PC-9 (cell line): ENCODE measurements at regions not wholly inside any gene's neighbourhood (a gene's known extent, or its start where the extent isn't known, plus 50 kb on each side); places are given as distances from the start of the nearest gene placed in this dataset.
A peak's percentile ranks its signal among the peaks of the same experiment; 100 is the strongest.

Source experiments
- BruUV-seq: library from RNA; stranded (reverse); fragments of 400-500 nt; replicated peaks from 2 replicates; lab custom pipeline; 2021; lab: Mats Ljungman, UMichigan
- CTCF ChIA-PET: fragments of 300-600 bp; sonication (Branson Sonifier 250); formaldehyde crosslinking; loops from one replicate; lab custom pipeline; 2022; ENCODE audit warnings: antibody characterized with exemption; lab: Charles Lee
- POLR2A ChIA-PET: fragments of 300-600 bp; sonication (Branson Sonifier 250); formaldehyde crosslinking; loops from one replicate; lab custom pipeline; 2022; ENCODE audit warnings: antibody characterized with exemption; ENCODE audit not compliant: unreplicated experiment; lab: Charles Lee
- DNase-seq, 2 experiments: peaks; one replicate each; pipeline versions ENCODE4 v3.0.0 to v3.0.0-alpha.2; 2015 to 2022; ENCODE audit warnings: mixed read lengths in 1 of 2
- H2AFZ ChIP-seq: fragments of 200-600 bp; sonication (generic); 2 replicates; pipeline ENCODE4 v1.8.1; 2017; ENCODE audit warnings: antibody characterized with exemption
- H3F3A ChIP-seq: fragments of 200-600 bp; sonication (generic); 2 replicates; pipeline ENCODE4 v1.8.1; 2017; ENCODE audit warnings: antibody characterized with exemption, mild to moderate bottlenecking, low read depth; ENCODE audit not compliant: insufficient read depth
- H3K27ac ChIP-seq: fragments of 200-600 bp; sonication (generic); 2 replicates; pipeline ENCODE4 v1.6.1; 2016; ENCODE audit warnings: mixed run types
- H3K27me3 ChIP-seq: fragments of 200-600 bp; sonication (generic); 2 replicates; pipeline ENCODE4 v1.6.1; 2016; ENCODE audit warnings: low read depth, mixed run types; ENCODE audit not compliant: insufficient read depth
- H3K36me3 ChIP-seq: fragments of 200-600 bp; sonication (generic); 2 replicates; pipeline ENCODE4 v1.6.1; 2016; ENCODE audit warnings: low read depth, mixed run types
- H3K4me1 ChIP-seq: fragments of 200-600 bp; sonication (generic); replicated peaks from 2 replicates; pipeline ENCODE4 v1.6.1; 2016; ENCODE audit warnings: mixed run types; ENCODE audit not compliant: insufficient read depth
- H3K4me2 ChIP-seq: fragments of 200-600 bp; sonication (generic); 2 replicates; pipeline ENCODE4 v1.6.1; 2017; ENCODE audit warnings: mixed run types
- H3K4me3 ChIP-seq: fragments of 200-600 bp; sonication (generic); 2 replicates; pipeline ENCODE4 v1.6.1; 2016; ENCODE audit warnings: mixed run types
- H3K79me2 ChIP-seq: fragments of 200-600 bp; sonication (generic); 2 replicates; pipeline ENCODE4 v1.6.1; 2017; ENCODE audit warnings: low read depth, mixed run types
- H3K9me2 ChIP-seq: fragments of 200-600 bp; sonication (generic); 2 replicates; pipeline ENCODE4 v1.8.1; 2017; ENCODE audit warnings: mild to moderate bottlenecking; ENCODE audit not compliant: insufficient read depth
- H3K9me3 ChIP-seq: fragments of 200-600 bp; sonication (generic); 2 replicates; pipeline ENCODE4 v1.8.1; 2016; ENCODE audit warnings: low read depth; ENCODE audit not compliant: insufficient read depth
- H4K20me1 ChIP-seq: fragments of 200-600 bp; sonication (generic); 2 replicates; pipeline ENCODE4 v1.8.1; 2017; ENCODE audit not compliant: insufficient read depth
- EZH2 ChIP-seq: fragments of 200-600 bp; sonication (generic); IDR thresholded peaks from 2 replicates; pipeline ENCODE4 v1.8.0; 2017; ENCODE audit warnings: antibody characterized with exemption, low read depth
- intact Hi-C: fragments of 100-400 bp; cut with micrococcal nuclease; formaldehyde crosslinking; loops from one replicate; pipeline ENCODE4 v1.10.0; 2022; ENCODE audit not compliant: unreplicated experiment
- TF ChIP-seq, protein P1 (sequence below): fragments of 200-600 bp; sonication (generic); conservative IDR thresholded peaks from 2 replicates; pipeline ENCODE4 v1.6.1; 2017; ENCODE audit warnings: mixed run types, antibody characterized with exemption, mild to moderate bottlenecking, moderate library complexity

DNA sequence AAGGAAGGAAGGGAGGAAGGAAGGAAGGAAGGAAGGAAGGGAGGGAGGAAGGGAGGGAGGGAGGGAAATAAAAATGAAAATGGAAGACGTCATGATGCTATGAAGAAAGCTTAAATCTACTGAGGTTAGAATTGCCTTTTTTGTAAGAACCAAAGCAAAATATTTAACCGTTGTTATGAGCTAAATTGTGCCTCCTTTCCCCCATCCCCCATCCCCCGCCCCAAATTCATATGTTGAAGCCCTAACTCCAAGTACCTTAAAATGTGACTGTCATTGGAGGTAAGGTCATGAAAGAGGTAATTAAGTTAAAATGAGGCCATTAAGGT lies 80.1 kb upstream of the CXADR start:
- Histone ChIP-seq H3F3A (0 out of 2 replicates have a peak, but pooled peaks cover 9% of the 10 kb centered on the region), H3K27me3 (no peaks in the 10 kb centered on the region), H3K36me3 (no peaks in the 10 kb centered on the region), H4K20me1 (no peaks in the 10 kb centered on the region), H3K27ac (no peak overlapping the region), H3K4me2 (no peak overlapping the region), H3K4me3 (no peak overlapping the region), H3K9me3 (no peaks in the 10 kb centered on the region), H3K79me2 (no peaks in the 10 kb centered on the region), H2AFZ (no peak overlapping the region), H3K4me1 (peaks cover 20% of the 10 kb centered on the region), H3K9me2 (no peaks in the 10 kb centered on the region)
- DNase-seq: no peak
- CTCF ChIA-PET: no interaction called here
- TF ChIP-seq, protein P1, sequence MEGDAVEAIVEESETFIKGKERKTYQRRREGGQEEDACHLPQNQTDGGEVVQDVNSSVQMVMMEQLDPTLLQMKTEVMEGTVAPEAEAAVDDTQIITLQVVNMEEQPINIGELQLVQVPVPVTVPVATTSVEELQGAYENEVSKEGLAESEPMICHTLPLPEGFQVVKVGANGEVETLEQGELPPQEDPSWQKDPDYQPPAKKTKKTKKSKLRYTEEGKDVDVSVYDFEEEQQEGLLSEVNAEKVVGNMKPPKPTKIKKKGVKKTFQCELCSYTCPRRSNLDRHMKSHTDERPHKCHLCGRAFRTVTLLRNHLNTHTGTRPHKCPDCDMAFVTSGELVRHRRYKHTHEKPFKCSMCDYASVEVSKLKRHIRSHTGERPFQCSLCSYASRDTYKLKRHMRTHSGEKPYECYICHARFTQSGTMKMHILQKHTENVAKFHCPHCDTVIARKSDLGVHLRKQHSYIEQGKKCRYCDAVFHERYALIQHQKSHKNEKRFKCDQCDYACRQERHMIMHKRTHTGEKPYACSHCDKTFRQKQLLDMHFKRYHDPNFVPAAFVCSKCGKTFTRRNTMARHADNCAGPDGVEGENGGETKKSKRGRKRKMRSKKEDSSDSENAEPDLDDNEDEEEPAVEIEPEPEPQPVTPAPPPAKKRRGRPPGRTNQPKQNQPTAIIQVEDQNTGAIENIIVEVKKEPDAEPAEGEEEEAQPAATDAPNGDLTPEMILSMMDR: no peak
- TF ChIP-seq EZH2: no peak
- no TSS peak for BruUV-seq
- POLR2A ChIA-PET: no interaction called here
- intact Hi-C loops: no loop called here

DNA sequence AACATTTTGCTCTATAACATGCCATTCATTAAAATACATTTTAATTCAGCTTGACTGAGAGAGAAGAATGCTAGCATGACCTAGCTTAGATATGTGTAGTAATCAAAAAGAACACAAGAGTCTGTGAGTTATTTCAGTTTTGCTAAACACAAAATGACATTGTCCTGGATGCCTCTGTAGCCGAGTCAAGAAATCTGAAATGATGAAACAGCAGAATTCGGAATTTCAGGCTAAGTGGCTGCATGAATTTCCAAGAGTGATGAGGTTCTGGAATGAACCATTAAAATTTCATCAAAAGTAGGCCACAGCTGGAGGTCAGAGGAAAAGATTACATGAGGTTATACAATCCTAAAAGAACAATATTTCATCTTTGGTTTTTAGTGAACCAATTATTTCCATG lies 79.1 kb upstream of the CXADR start:
- Histone ChIP-seq H3K9me3 (no peaks in the 10 kb centered on the region), H3K27ac (no peak overlapping the region), H3K79me2 (no peaks in the 10 kb centered on the region), H3K4me2 (no peak overlapping the region), H3K9me2 (no peaks in the 10 kb centered on the region), H3K36me3 (no peaks in the 10 kb centered on the region), H3K4me3 (no peak overlapping the region), H3F3A (0 out of 2 replicates have a peak, but pooled peaks cover 9% of the 10 kb centered on the region), H4K20me1 (no peaks in the 10 kb centered on the region), H2AFZ (no peak overlapping the region), H3K27me3 (no peaks in the 10 kb centered on the region), H3K4me1 (peaks cover 20% of the 10 kb centered on the region)
- POLR2A ChIA-PET: no interaction called here
- TF ChIP-seq EZH2: no peak
- TF ChIP-seq, protein P1: no peak
- no TSS peak for BruUV-seq
- intact Hi-C loops: no loop called here
- DNase-seq: no peak
- CTCF ChIA-PET: no interaction called here

DNA sequence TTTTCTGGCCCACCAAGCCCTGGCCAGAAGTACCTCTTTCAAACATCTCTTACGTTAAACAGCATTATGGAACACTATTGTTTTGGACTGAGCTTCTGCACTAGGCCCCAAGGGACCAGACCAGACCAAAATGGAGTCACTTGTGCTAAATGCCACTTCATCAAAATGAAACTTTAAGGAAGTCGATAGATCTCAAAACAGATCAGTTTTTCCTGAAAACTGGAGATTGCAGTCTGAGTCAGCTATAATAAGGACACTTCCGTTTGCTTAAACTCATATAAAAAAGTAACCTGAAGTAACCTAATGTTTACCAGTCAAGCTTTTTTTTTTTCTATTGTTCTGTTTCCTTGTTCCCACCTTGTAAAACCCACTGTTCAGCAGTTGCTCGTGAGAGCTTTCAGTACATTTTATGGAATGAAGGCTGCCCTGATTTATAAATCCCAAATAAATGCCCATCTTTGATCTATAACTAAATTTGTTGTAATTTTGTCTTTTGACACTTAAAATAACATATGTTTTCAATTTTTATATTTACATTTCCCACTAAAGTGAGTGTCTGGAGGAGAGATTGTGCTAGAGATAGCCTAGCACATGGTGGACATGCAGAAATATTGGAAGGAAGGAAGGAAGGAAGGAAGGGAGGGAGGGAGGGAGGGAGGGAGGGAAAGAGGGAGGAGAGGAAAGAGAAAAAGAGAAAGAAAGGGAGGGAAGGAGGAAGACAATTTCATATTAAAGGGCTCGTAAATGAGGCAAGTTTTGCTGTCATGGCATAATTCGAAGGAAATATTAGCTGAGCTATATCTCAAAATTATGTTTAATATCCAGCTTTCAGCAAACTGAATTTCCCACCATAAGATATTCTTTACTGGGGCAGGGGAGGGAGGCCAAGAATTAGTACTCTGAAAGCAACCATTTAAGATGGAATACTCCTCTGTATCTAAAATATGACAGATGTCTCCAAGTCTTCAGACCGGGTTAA lies 77.0 kb upstream of the CXADR start:
- peak in 1 of 2 experiments; percentile 88 for DNase-seq
- Histone ChIP-seq H3K36me3 (no peaks in the 10 kb centered on the region), H3K4me1 (peaks cover 28% of the 10 kb centered on the region), H3K9me2 (no peaks in the 10 kb centered on the region), H3K4me3 (no peak overlapping the region), H3K79me2 (no peaks in the 10 kb centered on the region), H4K20me1 (no peaks in the 10 kb centered on the region), H2AFZ (peak overlapping the region; percentile 56; the same call in 1 of the 2 replicates), H3K27ac (peak overlapping the region; percentile 84), H3K4me2 (peak overlapping the region; percentile 46), H3K9me3 (no peaks in the 10 kb centered on the region), H3K27me3 (no peaks in the 10 kb centered on the region), H3F3A (peaks cover 15% of the 10 kb centered on the region)
- ChIA-PET POLR2A (no interaction called here), CTCF (interaction anchor here (0.6 kb wide), 1 partner anchor 25 kb away, joined by 6 read pairs; no protein-coding TSS in a partner anchor)
- no peak for TF ChIP-seq EZH2
- TF ChIP-seq, protein P1: no peak
- intact Hi-C loops: no loop called here
- no TSS peak for BruUV-seq
